ENCODE measurements at regions not wholly inside any gene's neighbourhood (a gene's known extent, or its start where the extent isn't known, plus 50 kb on each side); places are given as distances from the start of the nearest gene placed in this dataset.

- TF ChIP-seq ZBTB33 (IDR thresholded peaks at IDR 0.05) (no peak), ATF3 (IDR thresholded peaks at IDR 0.05) (no peak), HNF4G (IDR thresholded peaks at IDR 0.05) (no peak), SP1 (IDR thresholded peaks at IDR 0.05) (no peak), CTCF (IDR thresholded peaks at IDR 0.05; ENCODE audit: low read depth, low read length, missing input control) (no peak), RXRA (IDR thresholded peaks at IDR 0.05) (no peak), MAX (IDR thresholded peaks at IDR 0.05) (no peak), YY1 (IDR thresholded peaks at IDR 0.05) (no peak), FOXA1 (IDR thresholded peaks at IDR 0.05) (no peak), GABPA (IDR thresholded peaks at IDR 0.05 in 1 of 2, conservative IDR thresholded peaks at IDR 0.05 in 1 of 2) (no peak), JUND (IDR thresholded peaks at IDR 0.05) (no peak)
- Histone ChIP-seq H3K4me3 (ENCODE audit: low read depth in 1 of 3, low read length in 3 of 3) (no peak overlapping the region), H3K27ac (ENCODE audit: low read depth in 1 of 2, low read length in 2 of 2) (no peak overlapping the region), H3K9ac (ENCODE audit: low read depth in 1 of 2, low read length in 2 of 2) (no peak overlapping the region), H3K4me1 (ENCODE audit: control insufficient read depth in 4 of 4, insufficient read depth in 4 of 4, low read length in 3 of 4) (no peaks in the 10 kb centered on the region), H3K9me3 (ENCODE audit: control insufficient read depth in 4 of 4, low read length in 3 of 4) (no peaks in the 10 kb centered on the region), H3K27me3 (ENCODE audit: control insufficient read depth in 4 of 4, insufficient read depth in 4 of 4, low read length in 3 of 4) (no peaks in the 10 kb centered on the region), H3K36me3 (ENCODE audit: control insufficient read depth in 4 of 4, insufficient read depth in 3 of 4, low read depth in 1 of 4, low read length in 3 of 4) (no peaks in the 10 kb centered on the region)
- DNase-seq (ENCODE audit: low spot score) = no peak
- WGBS = 98% methylated on average over 6 of the region's 6 CpGs
Measured at GRCh38 chr1:178595491-178595890, 82.6 kb downstream of the TEX35 start.

- WGBS = 94% methylated on average over 4 of the region's 4 CpGs
- Histone ChIP-seq H3K36me3 (ENCODE audit: control insufficient read depth in 4 of 4, insufficient read depth in 3 of 4, low read depth in 1 of 4, low read length in 3 of 4) (no peaks in the 10 kb centered on the region), H3K9me3 (ENCODE audit: control insufficient read depth in 4 of 4, low read length in 3 of 4) (no peaks in the 10 kb centered on the region), H3K27me3 (ENCODE audit: control insufficient read depth in 4 of 4, insufficient read depth in 4 of 4, low read length in 3 of 4) (no peaks in the 10 kb centered on the region), H3K4me1 (ENCODE audit: control insufficient read depth in 4 of 4, insufficient read depth in 4 of 4, low read length in 3 of 4) (no peaks in the 10 kb centered on the region), H3K27ac (ENCODE audit: low read depth in 1 of 2, low read length in 2 of 2) (no peak overlapping the region), H3K4me3 (ENCODE audit: low read depth in 1 of 3, low read length in 3 of 3) (no peak overlapping the region), H3K9ac (ENCODE audit: low read depth in 1 of 2, low read length in 2 of 2) (no peak overlapping the region)
- DNase-seq (ENCODE audit: low spot score) = no peak
- TF ChIP-seq SP1 (IDR thresholded peaks at IDR 0.05) (no peak), HNF4A (conservative IDR thresholded peaks at IDR 0.05) (no peak), YY1 (IDR thresholded peaks at IDR 0.05) (no peak), FOXA2 (IDR thresholded peaks at IDR 0.05) (no peak), ZBTB33 (IDR thresholded peaks at IDR 0.05) (no peak), HNF4G (IDR thresholded peaks at IDR 0.05) (no peak)
Measured at GRCh38 chr1:178599087-178599486, 86.2 kb downstream of the TEX35 start.
